Non-pigmented ciliary epithelial cell (primary cell): ENCODE measurements at regions not wholly inside any gene's neighbourhood (a gene's known extent, or its start where the extent isn't known, plus 50 kb on each side); places are given as distances from the start of the nearest gene placed in this dataset.
"Not testable (repeated sequence)": the region's sequence is repeated elsewhere in the genome, so short reads cannot be mapped to it uniquely, and the experiment has no call there.

Source experiments
- DNase-seq: peaks from one replicate; pipeline ENCODE4 v3.0.0-alpha.2; 2010; ENCODE audit warnings: low read depth

GRCh38 chr16:14002416-14002990 lies 68.6 kb upstream of the MRTFB start:
- no peak for DNase-seq

GRCh38 chr16:14003074-14003570 lies 68.0 kb upstream of the MRTFB start:
- no peak for DNase-seq

GRCh38 chr16:14004031-14004728 lies 66.9 kb upstream of the MRTFB start:
- no peak for DNase-seq

GRCh38 chr16:14004729-14005315 lies 66.3 kb upstream of the MRTFB start:
- no peak for DNase-seq

- no peak for DNase-seq
These were observed 65.8 kb upstream of the MRTFB start for GRCh38 chr16:14005335-14005734.

GRCh38 chr16:14007450-14007849 lies 63.7 kb upstream of the MRTFB start:
- peak; percentile 65 for DNase-seq

GRCh38 chr16:14011001-14011400 lies 60.1 kb upstream of the MRTFB start:
- DNase-seq: no peak

GRCh38 chr16:14011846-14012245 lies 59.3 kb upstream of the MRTFB start:
- no peak for DNase-seq

GRCh38 chr16:14013145-14013570 lies 58.0 kb upstream of the MRTFB start:
- no peak for DNase-seq

GRCh38 chr16:14013571-14014283 lies 57.4 kb upstream of the MRTFB start:
- peak; percentile 67 for DNase-seq

- DNase-seq: no peak
These were observed 56.9 kb upstream of the MRTFB start for GRCh38 chr16:14014284-14014625.

GRCh38 chr16:14015033-14015432 lies 56.1 kb upstream of the MRTFB start:
- no peak for DNase-seq

GRCh38 chr16:14015461-14015860 lies 55.7 kb upstream of the MRTFB start:
- DNase-seq: no peak

GRCh38 chr16:14015948-14016347 lies 55.2 kb upstream of the MRTFB start:
- DNase-seq: peak; percentile 73

GRCh38 chr16:14016362-14016761 lies 54.8 kb upstream of the MRTFB start:
- not testable (repeated sequence) for DNase-seq

GRCh38 chr16:14017886-14018285 lies 53.2 kb upstream of the MRTFB start:
- DNase-seq: no peak

- no peak for DNase-seq
These were observed 52.3 kb upstream of the MRTFB start for GRCh38 chr16:14018851-14019250.

- no peak for DNase-seq
These were observed 51.0 kb upstream of the MRTFB start for GRCh38 chr16:14020141-14020540.
